ENCODE measurements at regions not wholly inside any gene's neighbourhood (a gene's known extent, or its start where the extent isn't known, plus 50 kb on each side); places are given as distances from the start of the nearest gene placed in this dataset.
"Not testable (repeated sequence)": the region's sequence is repeated elsewhere in the genome, so short reads cannot be mapped to it uniquely, and the experiment has no call there.

DNA sequence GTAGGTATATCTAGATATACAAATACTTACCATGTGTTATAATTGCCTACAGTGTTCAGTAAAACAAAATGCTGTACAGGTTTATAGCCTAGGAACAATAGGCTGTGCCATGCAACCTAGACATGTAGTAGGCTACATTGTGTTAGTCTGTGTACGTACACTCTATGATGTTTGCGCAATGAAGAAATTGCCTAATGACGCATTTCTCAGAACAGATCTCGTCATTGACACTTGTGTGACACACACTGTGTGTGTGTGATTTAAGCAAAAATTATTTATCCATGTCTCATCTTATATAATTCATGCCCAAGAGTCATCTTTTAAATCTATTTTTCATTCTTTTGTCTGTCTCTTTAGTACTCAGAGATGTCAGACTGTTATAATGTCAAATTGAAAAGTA lies 1888.8 kb upstream of the PCDH20 start:
- no peak for DNase-seq (ENCODE audit: low read depth)

DNA sequence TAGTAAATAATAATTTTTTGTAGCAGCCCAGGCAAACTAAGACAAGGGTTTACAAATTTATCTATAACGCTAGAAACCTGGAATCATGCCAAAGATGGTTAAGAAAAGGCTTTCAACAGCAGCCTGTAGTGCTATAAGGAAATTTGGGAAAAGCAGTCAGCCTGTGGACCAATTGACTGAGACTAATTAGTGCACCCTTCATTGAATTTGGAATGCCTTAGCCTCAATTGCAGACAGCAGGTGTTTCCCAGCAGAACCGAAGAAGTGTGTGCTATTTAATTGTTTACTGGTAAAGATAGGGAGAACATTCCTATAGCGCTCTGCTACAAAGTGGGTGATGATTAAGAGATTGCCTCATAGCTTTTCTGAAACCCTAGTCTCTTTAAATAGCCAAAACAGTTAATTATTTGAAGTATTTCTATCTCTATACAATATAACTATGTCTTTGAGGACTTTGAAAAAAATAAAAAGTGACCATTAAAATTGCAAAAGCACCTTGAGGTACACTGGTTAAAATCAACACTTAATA lies 1884.3 kb upstream of the PCDH20 start:
- no peak for DNase-seq (ENCODE audit: low read depth)

DNA sequence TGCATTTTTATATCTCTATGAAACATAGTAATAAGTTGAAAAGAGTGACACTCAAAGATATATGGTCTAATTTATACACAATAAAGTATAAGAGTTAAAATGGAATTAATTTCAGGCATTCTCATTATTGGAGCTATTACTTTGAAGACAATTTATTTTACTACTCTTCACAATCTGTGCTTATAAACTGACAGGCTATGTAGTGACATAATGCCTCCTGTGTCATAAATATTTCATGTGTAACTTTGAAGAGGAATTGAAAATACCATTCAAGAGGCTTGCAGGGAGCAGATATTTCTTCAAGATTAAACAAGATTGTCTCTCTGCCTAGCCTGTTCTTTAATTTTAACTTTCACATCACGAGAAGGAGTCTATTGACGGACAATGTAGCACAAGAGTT lies 1881.5 kb upstream of the PCDH20 start:
- no peak for DNase-seq (ENCODE audit: low read depth)

DNA sequence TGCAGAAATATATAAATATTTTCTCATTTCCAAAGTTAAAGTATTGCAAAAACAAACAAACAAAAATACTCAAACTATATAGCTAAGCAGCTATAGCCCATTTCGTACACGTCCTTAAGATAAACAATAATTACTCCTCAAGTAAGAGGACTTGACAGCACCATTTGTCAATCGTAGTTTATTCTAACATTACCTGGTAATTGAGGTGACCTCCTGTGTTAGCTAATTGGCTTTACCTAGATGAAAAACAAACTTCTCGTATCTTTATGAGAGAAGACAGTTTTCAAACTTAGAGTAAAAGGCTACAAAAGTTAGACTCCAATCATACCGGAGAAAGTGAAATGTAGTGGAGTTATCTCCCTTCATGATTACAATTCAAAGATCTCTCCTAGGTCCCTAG lies 1876.1 kb upstream of the PCDH20 start:
- no peak for DNase-seq (ENCODE audit: low read depth)

DNA sequence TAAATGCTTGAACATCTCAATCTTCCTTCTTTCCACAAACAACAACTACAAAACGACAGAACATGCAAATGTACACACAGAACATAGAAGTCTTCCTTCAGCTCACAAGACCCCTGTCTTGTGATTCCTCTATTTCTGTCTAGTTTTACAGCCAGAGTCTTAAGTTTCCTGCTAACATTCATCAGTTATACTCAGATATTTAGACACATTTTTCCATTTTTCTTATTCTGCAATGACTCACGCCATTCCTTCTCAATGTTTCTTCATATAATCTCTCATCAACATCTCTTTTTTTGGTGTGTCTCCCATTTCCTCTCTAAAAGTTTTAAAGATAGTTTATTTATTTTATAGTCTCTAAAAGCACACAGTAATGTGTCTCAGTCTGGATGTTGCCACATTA lies 1872.9 kb upstream of the PCDH20 start:
- DNase-seq (ENCODE audit: low read depth) = no peak

DNA sequence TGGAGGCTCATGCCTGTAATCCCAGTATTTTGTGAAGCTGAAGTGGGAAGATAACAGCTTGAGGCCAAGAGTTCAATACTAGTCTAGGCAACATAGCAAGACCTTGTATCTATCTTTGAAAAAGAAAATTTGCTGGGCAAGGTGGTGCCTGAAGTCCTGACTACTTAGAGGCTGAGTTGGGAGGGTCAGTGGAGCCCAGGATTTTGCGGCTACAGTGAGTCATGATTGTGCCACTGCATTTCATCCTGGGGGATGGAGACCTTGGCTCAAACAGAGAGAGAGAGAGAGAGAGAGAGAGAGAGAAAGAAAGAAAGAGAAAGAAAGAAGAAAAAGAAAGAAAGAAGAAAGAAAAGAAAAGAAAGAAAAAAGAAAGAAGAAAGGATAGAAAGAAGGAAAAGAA lies 1872.3 kb upstream of the PCDH20 start:
- DNase-seq (ENCODE audit: low read depth) = no peak

DNA sequence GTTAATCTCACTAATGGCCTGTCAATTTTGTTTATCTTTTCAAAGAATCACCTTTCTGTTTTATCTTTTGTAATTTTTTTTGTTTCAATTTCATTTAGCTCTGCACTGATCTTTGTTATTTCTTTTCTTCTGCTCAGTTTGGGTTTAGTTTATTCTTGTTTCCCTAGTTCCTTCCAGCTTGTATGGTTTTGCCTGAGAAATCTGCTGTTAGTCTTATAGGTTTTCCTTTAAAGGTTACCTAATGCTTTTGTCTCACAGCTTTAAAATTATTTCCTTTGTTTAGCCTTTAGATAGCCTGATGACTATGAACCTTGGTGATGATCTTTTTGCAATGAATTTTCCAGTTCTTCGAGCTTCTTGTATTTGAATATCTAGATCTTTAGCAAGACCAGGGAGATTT lies 1869.8 kb upstream of the PCDH20 start:
- DNase-seq (ENCODE audit: low read depth) = no peak

DNA sequence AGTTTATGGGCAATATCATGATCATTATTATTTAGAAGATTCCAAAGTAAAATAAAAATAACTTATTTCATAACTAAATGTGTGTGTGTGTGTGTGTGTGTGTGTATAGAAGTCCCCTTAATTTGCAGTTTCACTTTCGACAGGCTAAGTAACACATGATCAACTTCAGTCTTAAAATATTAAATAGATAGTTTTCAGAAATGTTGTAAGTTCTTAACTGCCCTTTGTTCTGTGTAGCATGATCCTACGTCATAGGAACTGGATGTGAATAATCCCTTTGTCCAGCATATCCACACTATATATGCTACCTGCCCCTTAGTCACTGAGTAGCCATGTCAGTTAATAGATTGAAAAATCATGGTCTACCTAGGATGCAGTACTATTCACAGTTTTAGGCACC lies 1863.5 kb upstream of the PCDH20 start:
- DNase-seq (ENCODE audit: low read depth) = no peak

DNA sequence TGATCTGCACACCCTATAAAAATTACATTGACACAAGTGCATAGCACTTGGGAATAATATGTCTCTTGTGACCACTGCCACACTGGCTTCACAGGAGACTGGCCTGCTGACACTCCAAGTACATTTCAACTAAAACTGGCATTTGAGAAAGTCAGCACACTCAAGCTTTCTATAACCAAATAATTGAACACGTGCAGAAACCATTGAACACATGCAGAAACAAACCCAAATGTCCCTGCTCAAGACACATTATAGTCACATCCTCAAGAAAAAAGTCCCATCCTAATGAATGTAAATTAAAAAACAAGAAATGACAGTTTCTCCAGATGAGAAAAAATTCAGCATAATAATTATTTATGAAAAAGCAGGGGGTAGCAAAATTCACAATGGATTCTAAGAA lies 1859.1 kb upstream of the PCDH20 start:
- DNase-seq (ENCODE audit: low read depth) = no peak

DNA sequence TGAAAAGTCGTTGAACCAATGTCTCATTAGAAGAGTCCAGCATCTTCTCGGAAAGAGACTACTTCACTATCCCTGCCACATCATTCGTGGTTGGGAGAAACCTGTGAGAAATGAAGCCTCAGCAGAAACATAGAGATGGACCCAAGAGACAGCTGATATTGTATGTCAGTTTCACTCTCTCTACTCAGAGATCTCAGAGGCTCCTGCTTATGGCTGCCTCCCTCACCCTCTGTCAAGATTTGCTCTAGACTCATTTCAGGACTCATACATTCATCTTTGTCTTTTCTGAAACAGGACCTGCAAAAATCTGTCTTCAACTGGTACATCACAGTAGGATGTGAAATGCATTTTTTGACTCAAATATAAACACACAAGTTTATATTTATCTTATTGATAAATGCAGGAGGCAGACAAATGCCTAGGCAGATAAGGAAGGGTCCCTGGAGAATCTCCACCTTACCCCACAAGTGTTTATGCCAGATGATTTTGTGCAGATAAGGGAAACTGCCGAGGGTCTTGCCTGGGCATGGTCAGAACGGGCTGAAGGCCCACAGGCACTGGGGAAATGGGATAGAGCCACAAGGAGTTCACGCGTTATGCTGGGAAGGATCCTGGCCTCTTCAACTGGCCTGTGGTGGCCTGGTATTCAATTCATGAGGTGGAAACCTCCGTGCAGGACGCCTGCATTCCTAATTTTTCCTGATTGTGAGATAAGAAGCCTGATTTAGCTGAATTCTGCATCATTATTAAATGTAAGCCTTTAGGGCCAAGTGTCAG lies 1834.0 kb upstream of the PCDH20 start:
- DNase-seq (ENCODE audit: low read depth) = no peak

DNA sequence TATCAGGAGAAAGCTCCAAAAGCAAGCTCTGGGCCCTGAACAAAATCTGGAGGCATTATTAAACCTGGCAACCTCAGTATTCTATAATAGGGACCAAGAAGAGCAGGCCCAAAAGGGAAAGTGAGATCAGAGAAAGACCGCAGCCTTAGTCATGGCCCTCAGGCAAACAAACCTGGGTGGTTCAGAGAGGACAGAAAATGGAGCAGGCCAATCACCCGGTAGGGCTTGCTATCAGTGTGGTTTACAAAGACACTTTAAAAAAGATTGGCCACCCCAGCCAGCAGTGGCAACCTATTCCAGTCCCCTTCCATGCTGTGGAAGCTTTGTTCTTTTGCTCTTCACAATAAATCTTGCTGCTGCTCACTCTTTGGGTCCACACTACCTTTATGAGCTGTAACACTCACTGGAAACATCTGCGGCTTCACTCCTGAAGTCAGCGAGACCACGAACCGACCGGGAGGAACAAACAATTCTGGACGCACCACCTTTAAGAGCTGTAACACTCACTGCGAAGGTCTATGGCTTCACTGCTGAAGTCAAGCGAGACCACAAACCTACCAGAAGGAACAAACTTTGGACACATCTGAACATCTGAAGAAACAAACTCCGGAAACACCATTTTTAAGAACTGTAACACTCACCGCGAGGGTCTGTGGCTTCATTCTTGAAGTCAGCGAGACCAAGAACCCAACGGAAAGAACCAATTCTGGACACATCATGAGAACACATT lies 1821.2 kb upstream of the PCDH20 start:
- DNase-seq (ENCODE audit: low read depth) = peak; percentile 1

DNA sequence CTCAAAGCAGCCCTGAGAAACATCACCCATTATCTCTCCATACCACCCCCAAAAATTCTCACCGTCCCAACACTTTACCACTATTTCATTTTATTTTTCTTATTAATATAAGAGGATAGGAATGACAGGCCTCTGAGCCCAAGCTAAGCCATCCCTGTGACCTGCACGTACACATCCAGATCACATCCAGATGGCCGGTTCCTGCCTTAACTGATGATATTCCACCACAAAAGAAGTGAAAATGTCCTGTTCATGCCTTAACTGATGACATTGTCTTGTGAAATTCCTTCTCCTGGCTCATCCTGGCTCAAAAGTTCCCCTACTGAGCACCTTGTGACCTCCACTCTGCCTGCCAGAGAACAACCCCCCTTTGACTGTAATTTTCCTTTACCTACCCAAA lies 1802.9 kb upstream of the PCDH20 start:
- not testable (repeated sequence) for DNase-seq (ENCODE audit: low read depth)

DNA sequence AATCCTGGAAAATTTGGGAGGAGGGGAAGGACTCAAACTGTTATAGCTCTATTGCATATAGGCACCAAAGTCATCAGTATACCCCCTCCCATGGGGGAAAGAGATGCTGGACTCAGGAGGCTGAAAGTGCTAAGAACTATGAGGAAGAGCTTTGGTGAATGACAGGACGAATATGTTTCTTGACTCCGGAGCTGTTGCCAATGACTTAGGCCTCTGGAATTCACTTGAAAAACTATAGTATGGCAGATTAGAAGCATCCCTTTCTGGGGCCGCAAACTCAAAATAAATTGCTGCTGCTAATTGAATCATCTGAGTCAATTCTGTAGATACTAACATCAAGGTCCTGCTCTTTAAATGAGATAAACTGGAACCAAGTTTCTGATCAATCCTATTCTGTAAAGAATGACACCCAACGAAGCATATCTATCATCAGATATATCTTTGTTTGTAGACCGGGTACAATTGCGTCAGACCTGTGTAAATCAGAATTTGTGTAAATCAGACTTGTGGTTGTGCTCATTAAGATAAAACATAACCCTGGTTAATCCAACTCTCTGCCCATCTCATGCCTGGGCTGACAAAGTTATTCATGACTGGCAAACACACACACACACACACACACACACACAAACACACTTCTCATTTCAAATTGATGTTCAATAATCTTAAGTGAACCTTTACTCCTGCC lies 1793.8 kb upstream of the PCDH20 start:
- DNase-seq (ENCODE audit: low read depth) = no peak

DNA sequence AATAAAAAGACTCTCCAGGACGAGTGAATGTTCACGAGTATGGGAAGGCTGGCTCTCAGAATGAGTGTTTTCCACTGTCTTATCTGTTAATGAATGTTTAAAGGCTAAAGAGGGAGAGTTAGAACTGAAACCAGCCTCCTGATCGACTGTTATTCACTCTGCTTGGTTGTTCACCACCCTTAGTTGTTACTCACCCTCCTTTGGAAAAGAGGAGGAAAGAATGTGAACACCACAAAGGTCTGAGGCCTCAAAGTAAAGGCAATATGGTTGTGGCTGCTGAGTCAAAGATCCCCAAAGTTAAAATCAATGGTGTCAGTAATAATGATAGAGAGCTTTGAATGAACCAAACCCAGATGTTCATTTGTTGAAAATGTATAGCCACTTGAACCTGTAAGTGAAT lies 1793.2 kb upstream of the PCDH20 start:
- no peak for DNase-seq (ENCODE audit: low read depth)

DNA sequence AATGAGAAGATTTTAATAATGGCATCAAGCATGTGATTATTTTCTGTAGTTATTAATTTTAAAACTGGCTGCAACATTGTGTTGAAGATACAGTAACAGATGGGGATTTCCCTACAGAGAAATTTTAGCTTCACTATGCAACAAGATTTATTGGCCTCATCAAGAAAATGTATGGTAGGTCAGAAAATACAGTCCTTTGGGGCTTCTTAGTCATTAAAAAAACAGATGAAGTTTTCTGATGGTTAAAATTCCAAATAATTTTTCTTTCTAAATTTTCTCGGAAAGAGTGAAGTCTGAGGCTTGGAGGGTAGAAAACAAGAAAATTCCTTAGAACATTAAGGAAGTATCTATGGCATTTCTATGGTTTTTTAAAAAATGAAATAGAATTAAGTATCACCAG lies 1790.8 kb upstream of the PCDH20 start:
- no peak for DNase-seq (ENCODE audit: low read depth)

DNA sequence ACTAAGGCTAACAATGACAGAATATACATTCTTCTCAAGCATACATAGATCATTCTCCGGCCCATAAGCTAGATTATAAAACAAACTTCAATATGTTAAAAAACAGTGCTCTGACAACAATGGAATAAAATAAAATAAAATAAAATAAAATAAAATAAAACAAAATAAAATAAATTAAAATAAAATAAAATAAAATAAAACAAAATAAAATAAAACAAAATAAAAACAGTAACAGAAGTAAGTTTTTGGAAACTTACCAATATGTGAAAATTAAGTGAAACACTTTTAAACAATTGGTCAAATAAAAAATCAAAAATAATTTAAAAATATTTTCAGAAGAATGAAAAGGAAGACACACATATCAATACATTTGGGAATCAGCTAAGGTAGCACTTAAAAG lies 1785.8 kb upstream of the PCDH20 start:
- no peak for DNase-seq (ENCODE audit: low read depth)

DNA sequence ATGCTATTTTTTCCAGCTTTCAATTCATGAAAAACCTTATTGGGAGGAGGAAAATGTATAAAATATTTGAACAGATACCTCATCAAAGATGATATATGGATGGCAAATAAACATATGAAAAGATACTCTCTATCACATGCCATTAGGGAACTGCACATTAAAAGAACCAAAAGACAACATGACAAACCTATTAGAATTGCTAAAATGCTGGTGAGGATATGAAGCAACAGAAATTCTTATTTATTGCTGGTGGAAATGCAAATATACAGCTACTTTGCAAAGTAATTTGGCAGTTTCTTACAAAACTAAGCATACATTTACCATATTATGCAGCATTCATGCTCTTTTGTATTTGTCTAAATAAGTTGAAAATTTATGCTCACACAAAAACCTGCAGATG lies 1783.9 kb upstream of the PCDH20 start:
- no peak for DNase-seq (ENCODE audit: low read depth)

DNA sequence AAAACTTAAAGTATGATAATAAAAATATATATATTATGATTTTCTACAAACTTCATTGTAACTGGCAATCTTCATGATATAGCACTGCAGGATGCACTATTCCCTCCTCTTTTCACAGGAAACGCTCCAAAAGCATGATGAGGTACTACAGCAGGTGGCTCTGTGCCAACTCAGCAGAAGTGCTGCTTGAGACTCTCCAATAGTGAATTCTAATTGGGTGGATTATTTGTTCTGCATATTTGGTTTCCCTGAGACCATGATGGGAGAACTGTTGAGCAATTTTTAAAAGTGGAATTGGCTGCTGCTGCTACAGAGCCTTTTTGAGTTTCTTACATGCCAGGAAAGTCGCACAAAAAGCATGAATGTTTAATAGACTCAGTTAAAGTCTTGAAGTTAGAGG lies 1782.4 kb upstream of the PCDH20 start:
- peak; percentile 2 for DNase-seq (ENCODE audit: low read depth)

DNA sequence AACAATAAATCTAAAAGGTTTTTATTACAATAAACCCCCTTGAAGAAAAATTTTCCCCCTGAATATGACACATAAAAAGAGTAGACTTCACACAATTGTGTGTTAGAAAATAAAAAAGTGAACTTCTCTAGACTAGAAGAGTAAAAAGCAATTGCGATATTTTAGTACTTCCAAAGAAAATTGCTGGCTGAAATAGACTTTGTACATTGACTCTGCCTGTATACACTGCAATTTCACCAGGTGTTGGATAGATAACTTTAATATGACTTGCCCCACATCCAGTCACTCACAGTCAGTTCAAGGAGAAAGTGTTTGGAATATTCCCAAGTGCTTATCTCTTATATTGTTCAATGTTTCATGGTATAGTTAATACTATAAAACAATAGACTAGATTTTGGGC lies 1780.1 kb upstream of the PCDH20 start:
- no peak for DNase-seq (ENCODE audit: low read depth)

DNA sequence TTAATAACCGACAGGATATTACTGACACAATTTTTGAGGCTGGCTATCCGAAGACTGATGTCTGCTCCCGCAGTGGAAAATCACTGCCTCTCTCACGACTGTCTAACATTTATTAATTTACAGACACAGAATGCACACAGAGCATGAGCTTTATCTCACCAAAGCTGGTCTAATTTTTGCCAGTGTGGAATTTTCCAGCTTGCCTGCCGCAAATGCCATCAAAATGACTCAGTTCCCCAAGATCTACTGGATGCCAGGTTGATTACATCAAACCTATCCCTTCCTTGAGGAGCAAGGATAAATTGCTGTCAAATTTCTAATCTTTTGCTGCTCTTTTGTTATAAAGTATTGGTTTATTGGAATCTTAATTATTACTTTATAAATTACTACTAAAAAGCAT lies 1775.1 kb upstream of the PCDH20 start:
- peak; percentile 34 for DNase-seq (ENCODE audit: low read depth)

DNA sequence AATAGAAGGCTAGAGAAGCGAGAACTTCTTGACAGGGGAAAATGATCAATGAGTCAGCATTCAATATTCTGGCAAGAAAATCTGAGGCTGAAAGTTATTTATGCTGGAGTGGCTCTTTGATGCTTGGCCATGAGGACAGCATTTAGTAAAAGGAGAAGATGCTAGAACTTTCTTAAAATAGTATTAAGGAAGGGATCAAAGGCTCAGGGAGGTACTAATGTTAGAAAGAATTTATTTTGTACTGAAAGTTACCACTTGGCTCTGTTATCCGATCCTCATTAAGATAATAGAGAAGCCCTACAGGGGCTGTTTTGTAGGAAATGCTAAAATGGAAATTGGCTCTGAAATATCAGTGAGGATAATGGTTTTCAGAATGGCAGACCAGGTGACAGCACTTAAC lies 1774.6 kb upstream of the PCDH20 start:
- DNase-seq (ENCODE audit: low read depth) = peak; percentile 2

DNA sequence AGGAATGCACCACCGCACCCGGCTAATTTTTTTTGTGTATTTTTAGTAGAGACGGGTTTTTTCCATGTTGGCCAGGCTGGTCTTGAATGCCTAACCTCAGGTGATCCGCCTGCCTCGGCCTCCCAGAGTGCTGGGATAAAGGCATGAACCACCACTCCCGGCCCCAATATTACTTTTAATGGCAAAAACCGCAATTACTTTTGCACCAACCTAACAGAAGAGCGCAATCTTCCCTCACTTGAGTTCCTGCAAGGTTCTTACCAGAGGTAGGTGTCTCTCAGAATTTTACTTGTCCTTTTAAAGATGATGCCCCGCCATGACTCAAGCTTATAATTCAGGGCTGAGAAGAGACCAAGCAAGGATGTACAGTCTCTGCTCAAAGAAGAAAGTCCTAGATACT lies 1774.1 kb upstream of the PCDH20 start:
- DNase-seq (ENCODE audit: low read depth) = no peak
